NB4 (cell line): ENCODE measurements at regions not wholly inside any gene's neighbourhood (a gene's known extent, or its start where the extent isn't known, plus 50 kb on each side); places are given as distances from the start of the nearest gene placed in this dataset.

Experiments
- DNase-seq: peaks from one replicate; pipeline ENCODE4 v3.0.0; 2010; ENCODE audit warnings: low read depth
- H3K4me3 ChIP-seq: one replicate; pipeline ENCODE4 v1.5.1; 2011; ENCODE audit warnings: mild to moderate bottlenecking, low read depth, low read length, moderate library complexity
- MYC ChIP-seq: IDR thresholded peaks from 2 replicates; pipeline ENCODE4 v1.6.1; 2011; ENCODE audit warnings: low read depth, low read length
- POLR2A ChIP-seq: IDR thresholded peaks from 2 replicates; pipeline ENCODE4 v1.6.1; 2011; ENCODE audit warnings: mild to moderate bottlenecking; ENCODE audit not compliant: insufficient read length; ENCODE audit errors: extremely low read depth
- TF ChIP-seq, protein P1 (sequence below): IDR thresholded peaks from one replicate; pipeline ENCODE4 v1.5.1; 2012; ENCODE audit warnings: low read depth, low read length
- TF ChIP-seq, protein P2 (sequence below): IDR thresholded peaks from 2 replicates; pipeline ENCODE4 v1.6.1; 2011; ENCODE audit warnings: low read depth, low read length

- DNase-seq: no peak
- TF ChIP-seq MYC (no peak), POLR2A (no peak)
- TF ChIP-seq, protein P1, sequence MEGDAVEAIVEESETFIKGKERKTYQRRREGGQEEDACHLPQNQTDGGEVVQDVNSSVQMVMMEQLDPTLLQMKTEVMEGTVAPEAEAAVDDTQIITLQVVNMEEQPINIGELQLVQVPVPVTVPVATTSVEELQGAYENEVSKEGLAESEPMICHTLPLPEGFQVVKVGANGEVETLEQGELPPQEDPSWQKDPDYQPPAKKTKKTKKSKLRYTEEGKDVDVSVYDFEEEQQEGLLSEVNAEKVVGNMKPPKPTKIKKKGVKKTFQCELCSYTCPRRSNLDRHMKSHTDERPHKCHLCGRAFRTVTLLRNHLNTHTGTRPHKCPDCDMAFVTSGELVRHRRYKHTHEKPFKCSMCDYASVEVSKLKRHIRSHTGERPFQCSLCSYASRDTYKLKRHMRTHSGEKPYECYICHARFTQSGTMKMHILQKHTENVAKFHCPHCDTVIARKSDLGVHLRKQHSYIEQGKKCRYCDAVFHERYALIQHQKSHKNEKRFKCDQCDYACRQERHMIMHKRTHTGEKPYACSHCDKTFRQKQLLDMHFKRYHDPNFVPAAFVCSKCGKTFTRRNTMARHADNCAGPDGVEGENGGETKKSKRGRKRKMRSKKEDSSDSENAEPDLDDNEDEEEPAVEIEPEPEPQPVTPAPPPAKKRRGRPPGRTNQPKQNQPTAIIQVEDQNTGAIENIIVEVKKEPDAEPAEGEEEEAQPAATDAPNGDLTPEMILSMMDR: no peak
- TF ChIP-seq, protein P2, sequence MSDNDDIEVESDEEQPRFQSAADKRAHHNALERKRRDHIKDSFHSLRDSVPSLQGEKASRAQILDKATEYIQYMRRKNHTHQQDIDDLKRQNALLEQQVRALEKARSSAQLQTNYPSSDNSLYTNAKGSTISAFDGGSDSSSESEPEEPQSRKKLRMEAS: no peak
- H3K4me3 ChIP-seq: no peak overlapping the region
Observed at GRCh38 chr20:52448513-52449232, 257.1 kb upstream of the ZFP64 start.

DNA sequence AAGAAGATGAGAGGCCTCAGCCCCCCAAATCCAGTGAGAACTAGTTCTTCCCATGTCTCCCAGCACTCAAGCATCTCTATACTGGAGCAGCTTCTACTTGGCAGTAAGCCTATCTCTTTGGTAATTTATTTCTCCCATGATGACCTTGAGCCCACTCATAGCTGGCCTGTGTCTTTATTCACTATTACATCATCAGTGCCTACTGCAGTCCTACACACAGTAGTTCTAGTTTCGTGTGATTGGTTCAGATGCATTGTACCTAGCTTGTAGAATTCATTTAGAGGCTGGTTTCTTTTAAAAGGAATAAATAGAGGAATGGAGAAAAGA is 255.6 kb upstream of the ZFP64 start:
- no peak for DNase-seq

GRCh38 chr20:52446421-52447224 is 255.0 kb upstream of the ZFP64 start:
- TF ChIP-seq, protein P2: no peak
- TF ChIP-seq MYC: no peak
- no peak for TF ChIP-seq POLR2A
- TF ChIP-seq, protein P1: no peak
- no peak overlapping the region for H3K4me3 ChIP-seq
- DNase-seq: no peak

More for the DNA sequence above, 255.6 kb upstream of the ZFP64 start:
- TF ChIP-seq, protein P2: no peak
- no peak overlapping the region for H3K4me3 ChIP-seq

GRCh38 chr20:52444455-52444854 is 252.9 kb upstream of the ZFP64 start:
- H3K4me3 ChIP-seq: no peak overlapping the region
- DNase-seq: no peak
- TF ChIP-seq, protein P2: no peak
- TF ChIP-seq MYC (no peak), POLR2A (no peak)
- TF ChIP-seq, protein P1: no peak

DNA sequence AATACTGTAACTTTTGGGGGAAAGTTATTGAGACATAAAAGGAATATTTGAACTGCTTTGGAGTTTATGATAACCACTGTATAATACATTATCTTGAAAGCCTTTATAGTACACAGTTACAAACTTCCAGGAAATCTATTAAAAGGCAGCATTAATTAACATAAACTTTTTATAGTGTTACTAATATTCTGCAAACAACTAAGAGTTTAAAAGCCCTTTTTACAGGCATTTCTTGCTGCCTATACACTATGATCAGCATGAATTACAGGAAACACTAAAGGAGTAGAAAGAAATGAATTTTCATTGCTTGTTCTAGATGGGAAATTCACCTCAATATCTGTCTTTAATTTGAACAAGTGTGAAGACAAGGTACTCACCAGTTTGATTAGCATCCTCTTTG is 252.3 kb upstream of the ZFP64 start:
- no peak overlapping the region for H3K4me3 ChIP-seq
- TF ChIP-seq MYC (no peak), POLR2A (no peak)
- TF ChIP-seq, protein P2: no peak
- TF ChIP-seq, protein P1: no peak
- DNase-seq: no peak

DNA sequence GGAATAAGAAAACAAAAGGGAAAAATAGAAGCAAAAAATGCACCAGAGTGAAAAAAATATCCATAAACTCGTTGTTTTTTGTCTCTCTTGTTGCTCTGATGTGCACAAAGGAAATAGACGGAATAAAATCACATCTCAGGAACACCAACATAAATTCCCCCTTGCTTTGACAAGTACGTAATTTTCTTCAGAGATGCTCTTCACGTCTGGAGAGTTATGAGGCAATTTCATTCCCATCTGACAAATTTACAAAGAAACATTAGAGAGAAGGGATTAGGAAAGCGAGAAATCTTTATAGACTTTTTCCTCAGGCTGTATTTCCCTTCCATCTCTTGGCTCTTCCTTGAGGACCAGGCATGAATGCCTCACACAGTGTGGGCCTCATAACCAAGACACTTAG is 250.1 kb upstream of the ZFP64 start:
- H3K4me3 ChIP-seq: no peak overlapping the region
- TF ChIP-seq, protein P1: no peak
- no peak for TF ChIP-seq MYC
- no peak for TF ChIP-seq POLR2A
- TF ChIP-seq, protein P2: no peak
- no peak for DNase-seq
